ENCODE measurements at regions not wholly inside any gene's neighbourhood (a gene's known extent, or its start where the extent isn't known, plus 50 kb on each side); places are given as distances from the start of the nearest gene placed in this dataset.

DNA sequence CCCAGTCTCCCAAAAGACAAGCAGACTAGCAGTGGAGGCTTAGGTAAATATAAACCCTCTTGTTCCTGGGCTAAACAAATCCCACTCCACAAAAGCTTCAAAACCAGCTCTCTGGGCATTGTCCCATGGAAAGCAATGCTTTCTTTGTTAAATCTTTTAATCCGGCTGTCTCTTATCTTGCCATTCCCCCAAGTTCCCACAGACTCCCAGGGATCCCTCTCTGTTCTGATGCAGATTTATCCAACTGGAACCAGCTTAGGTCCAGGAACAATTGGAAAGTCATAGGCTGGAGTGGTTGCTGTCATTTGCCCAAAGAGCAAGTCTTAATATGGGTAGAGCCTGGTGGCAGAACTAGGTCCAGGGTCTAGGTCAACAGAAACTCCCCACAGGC, 110.1 kb upstream of the ATP1A1 start:
- ATAC-seq: no peak

DNA sequence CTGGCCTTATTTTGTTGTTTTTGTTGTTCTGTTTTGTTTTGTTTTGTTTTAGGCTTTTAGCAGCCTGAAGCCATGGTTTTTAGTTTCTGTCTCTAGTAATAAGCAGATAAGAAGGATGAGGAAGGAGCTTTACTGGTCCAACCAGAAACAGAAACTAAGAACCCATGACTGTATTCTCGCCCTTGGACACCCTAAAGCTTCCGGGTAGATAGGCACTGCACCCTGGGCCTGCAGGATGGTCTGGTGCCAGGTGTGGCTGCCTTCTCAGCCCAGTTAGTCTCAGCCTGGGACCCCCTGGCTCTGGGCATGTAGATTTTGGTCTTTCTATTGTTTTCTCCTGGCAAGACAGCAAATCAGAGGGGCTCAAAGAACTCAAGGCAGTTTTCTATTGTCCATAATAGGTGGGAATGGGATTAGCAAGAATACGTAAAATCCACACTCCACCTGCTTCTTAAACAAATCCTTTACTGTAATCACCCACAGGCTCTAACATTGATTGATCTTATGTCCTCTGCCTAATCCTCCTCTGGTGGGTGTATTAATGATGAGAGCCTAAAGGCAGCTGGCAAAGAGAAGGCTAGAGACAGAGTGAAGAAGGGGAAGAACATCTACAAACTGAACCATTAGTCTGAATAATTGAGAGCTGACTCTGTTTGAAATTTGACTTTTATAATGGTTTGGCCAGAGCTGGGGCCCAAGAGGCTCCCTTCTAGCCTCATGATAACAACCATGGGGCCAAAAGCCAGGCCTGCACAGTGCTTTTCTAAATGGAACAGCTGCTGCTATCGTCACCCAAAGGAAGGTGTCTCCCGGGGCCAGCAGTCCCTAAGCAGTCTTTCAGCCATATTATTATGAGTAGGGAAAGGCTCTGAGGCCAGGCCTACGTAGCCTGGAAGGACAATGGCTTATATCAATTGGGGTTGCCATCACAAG, 106.8 kb upstream of the ATP1A1 start:
- DNase-seq (no peak), ATAC-seq (no peak)

More for the DNA sequence above, 110.1 kb upstream of the ATP1A1 start:
- no peak for DNase-seq

DNA sequence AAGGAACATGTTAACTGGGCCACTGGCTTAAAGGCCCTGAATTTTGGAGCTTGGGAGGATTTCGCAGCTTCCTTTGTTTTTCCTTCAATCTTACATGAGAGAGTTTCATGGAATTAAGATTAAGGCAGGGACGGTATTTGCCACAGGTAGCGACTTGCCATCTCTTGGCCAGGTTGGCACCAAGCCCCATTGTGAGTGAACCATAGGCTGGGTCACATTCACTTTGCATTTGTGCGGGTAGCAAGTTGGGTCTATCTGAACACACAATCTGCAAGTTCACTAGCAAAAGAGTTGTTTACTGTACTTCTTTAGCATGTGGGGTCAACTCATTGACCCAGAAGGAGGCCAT, 106.2 kb upstream of the ATP1A1 start:
- ATAC-seq (no peak), DNase-seq (no peak)

DNA sequence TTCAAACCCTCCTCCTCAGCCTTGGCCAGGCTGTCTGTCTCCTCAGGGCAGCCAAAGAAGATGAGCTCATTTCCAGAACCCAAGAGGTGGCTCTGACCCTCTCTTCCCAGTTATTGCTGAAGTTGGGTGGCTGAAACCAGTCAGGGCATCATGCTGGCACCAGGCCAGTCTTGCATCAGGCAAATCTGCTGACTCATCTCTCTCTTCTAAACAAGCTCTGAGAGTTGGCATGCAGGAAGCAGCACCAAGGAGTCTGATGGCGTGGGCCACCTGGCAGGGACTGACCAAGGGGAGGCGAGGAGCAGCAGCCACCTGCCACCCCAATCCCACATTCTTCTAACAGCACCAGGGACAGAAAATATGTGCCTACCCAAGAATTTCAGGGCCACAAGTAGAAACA, 104.8 kb upstream of the ATP1A1 start:
- ATAC-seq (no peak), DNase-seq (no peak)

DNA sequence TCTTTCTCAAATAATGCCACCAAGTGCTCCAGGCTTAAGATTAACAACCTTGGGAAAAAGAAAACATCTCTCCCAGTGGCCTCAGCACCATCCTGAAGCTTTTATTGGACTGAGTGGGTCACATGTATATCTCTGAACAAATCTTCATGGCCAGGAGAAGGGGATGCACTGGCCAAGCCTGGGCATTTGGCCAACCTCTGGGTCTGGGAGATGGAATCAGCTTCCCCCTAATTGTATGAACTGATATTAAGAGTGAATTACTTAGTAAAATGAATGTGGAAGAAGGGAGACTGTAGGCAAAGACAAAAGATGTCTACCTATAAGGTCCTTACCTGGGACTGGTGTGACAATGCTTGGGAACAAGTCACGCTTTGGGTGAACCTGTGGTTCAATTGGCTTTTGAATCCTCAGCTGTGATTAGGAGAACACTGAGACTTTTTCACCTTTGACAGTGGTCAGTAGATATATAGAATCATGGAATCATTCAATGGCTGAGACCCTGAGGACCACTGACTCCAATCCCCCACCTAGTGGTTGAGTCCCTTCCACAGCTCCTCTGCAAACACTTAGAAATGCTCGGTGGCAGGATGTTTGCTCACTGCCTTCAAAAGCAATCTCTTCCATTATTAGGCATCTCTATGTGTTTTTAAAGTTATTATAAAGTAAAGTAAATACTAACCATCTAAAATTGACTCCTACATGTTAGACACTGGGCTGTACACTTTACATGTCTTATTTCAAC, 102.6 kb upstream of the ATP1A1 start:
- no peak for DNase-seq

DNA sequence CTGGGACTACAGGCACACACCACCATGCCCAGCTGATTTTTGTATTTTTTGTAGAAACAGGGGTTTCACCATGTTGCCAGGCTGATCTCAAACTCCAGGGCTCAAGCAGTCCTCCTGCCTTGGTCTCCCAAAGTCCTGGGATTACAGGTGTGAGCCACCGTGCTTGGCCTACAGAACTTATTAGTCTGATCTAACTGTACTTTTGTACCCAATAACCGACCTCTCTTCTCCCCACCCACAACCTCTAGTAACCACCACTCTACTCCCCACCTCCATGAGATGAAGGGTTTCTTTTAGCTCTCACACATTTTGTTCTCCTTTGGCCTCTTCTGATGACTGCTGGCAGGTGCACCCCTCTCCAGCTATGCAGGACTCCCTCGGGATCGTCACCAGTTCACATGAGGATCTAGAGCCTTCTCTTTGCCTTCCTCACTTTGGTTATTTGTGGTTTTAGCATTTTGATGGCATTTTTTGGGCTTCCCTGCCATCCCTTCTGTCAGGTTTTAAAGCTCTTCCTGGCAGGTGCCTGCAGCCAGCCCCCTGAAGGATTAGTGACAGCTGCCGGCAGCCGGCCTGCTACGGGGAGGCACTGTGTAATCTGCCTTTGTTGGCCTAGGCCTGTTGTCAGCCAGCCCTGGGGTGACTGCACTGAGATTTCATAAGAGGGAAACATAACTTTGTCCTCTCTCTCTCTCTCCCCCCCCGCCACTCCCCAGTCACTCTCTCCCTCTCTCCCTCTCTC, 99.8 kb upstream of the ATP1A1 start:
- DNase-seq (no peak), ATAC-seq (no peak)

More for the DNA sequence above, 102.6 kb upstream of the ATP1A1 start:
- ATAC-seq: no peak

DNA sequence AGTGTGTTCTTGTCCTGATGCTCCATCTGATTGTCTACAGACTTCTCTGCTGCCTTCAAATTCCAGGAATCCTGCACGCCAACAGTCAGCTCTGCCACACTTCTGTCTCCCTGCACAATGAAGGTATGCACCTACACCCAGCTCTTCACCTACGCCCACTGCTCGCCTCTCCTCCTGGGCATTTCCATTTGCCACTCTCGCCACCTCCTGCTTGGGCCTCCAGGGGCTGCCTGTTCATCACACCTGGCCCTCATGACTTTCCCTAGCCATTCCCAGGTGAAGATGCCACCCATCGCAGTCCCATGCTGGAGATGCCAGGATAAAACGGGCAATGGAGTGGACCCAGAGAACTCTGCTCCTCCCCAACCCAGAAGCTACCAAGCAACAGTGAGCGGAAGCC, 96.5 kb upstream of the ATP1A1 start:
- ATAC-seq (no peak), DNase-seq (no peak)

DNA sequence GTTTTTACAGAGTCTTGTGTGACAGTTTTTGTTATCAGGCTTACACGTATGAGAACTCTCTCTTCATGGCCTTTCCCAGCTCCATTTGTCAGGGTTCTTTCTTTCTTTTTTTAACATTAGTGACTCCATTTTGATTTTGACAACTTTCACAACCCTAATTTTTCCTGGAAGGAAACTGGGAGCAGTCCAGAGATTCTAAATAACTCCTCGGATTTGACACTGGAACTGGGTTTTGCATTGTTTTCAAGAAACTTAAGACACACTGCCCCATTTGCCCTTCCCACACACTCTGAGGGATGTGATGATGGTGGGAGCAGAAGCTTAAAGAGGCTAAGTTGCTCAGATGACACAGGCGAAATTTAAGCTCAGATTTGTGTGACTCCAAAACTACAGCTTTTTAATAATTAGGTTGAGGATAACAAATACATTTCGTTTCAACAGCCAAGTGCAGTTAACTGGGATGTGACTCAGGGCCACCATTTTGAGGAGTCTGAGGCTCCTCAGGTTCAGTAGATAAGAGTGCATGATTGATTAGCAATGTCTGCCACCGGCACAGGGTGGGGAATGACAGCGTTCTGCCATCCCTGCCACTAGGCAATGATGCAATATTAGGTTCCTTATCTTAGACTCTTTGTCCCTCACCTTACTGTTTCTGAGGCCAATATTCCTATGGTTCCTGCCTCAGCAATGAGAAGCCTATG, 95.1 kb upstream of the ATP1A1 start:
- DNase-seq (no peak), ATAC-seq (peak; percentile 32)

DNA sequence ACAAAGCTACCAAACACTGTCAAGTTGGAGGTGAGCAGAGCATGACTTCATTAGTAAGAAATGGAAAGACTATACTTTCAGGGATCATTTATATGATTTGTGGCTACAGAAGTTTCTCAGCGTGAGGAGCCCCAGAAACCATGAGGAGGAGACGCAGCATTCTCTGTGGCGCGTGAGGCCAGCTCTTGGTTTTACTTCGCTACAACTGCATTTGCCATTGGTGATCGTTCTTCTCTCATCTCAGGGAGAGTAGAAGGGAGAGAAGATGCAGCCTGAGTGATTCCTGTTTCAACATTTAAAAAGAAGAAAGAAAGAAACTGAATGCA, 94.5 kb upstream of the ATP1A1 start:
- DNase-seq (no peak), ATAC-seq (no peak)

DNA sequence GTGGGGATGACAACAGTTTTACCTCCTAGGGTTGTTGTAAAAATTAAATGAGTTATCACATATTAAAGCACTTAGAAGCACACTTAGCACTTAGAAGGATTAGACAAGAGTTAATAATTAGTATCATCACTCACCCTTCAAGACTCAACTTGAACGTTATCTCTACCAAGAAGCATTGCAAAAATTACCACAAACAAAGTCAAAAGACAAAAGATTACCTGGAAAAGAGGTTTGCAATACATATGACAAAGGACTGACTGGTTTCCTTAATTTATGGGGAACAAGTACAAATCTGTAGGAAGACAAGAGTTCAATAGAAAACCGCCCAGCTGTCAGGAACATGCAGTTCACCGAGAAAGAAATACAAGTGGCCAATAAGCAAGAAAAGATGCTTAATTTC, 93.3 kb upstream of the ATP1A1 start:
- DNase-seq: no peak
- ATAC-seq: no peak

DNA sequence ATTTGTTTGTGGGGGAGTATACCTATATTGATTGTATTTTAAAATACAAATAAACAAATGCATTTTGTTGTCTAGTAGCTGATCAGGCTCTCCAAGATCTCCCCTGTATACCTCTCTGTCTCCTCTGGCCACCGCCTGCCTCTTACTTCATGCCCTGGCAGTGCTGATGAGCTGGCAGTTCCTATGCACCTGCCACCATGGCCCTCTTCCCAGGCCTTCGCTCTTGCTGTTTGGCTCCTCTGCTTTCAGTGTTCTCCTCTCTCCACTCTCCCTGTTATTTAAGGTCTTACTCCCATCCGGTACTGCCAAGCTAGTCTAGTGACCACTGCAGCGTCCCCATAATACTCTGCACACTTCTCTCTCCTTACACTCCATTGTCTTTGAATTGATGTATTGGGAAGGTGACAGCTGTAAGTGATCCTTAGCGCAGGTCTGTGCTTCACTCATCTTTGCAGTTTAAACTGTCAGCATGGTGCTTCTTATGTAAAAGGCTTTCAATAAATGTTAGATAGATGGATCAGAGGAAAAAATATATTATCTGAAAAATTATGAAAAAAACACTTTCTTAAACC, 88.1 kb upstream of the ATP1A1 start:
- no peak for DNase-seq
- ATAC-seq: no peak

DNA sequence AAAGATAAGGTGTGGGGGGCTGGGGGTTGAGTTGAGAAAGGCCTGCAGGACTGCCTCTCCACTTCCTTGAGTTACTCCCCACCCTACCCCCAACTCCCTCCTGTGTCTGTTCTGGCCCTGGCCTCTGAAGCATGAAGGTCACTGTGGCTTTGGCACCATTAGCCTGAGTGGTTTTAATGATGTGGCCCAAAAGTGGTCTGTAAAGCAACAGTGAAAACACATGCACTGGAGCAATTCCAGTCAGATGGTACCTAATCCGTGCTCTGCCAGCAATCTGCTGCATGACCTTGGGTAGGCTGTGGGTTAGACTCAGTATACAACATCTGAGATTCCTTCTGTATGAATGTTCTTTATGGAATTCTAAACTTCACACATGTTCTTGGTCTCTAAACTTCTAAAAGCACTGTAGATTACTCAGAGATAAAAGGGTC, 86.5 kb upstream of the ATP1A1 start:
- DNase-seq: no peak
- no peak for ATAC-seq

DNA sequence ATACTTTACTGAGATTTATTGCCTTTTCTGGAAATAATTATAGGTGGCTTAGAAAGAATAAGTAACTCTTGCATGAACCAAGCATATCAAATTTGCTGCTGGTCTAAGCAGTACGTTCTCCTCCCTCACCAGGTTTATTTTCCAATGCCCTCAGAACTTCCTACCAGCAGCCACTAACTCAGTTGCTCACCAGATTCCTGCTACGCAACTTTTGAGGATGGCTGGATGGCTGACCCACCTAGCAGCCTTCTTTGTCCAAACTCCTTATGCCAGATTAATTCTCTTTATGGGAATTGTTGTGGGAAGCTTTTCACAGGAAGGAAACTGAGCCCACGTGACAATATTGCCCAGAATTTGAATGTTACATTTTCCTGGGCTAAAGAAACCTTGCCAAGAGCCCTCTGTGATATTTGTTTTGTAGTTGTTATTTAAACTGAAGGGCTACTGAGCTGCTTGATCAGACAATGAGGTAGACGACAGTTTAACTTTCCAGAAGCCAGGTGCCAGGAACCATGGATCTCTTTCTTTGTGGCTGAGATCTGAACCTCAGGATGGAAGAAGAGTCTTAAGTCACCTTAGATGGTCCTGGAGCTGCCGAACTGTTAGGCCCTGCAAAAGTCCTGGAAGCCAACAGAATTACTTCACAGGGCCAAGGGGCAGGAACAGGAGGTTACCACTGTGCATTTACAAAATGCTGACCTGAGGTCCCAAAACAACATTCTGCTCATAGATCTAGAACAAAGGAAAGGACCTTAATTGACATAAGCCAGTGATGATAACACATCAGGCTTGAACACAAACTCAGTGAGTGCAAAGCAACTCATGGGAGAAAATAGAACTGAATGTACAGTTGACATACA, 85.5 kb upstream of the ATP1A1 start:
- ATAC-seq (no peak), DNase-seq (no peak)

DNA sequence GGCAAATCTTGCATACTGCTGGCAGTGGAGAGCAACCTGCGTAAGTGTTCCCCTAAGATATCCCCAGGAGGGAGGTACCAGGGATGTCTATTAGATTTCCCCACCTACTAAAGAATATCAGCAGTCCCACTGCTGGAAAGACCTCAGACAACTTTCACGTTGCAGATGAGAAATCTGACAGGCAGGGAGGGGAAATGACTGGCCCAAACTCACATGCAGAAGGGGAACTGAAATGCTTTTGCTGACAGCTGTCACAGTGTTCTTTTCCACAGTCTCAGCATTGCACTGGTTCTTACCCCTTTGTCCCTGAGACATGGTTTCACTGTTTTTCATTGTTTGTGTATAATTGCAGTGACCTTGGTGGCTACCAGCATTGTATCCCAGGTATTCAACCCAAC, 84.8 kb upstream of the ATP1A1 start:
- DNase-seq (no peak), ATAC-seq (no peak)

DNA sequence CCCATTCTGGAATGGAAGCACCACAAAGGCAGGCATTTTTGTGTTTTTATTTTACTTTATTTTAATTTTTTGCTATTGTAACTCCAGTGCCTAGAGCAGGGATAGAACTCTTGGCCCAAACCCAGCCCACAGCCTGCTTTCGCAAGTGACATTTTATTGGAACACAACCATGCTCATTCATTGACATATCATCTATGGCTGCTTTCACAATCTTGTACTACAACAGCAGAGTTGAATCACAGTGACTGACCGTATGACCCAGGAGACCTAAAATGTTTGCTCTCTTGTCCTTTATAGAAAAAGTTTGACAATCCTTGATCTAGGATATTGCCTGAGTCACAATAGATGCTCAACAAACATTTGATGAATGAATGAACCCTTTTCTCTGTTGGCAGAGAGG, 83.9 kb upstream of the ATP1A1 start:
- DNase-seq (no peak), ATAC-seq (no peak)

DNA sequence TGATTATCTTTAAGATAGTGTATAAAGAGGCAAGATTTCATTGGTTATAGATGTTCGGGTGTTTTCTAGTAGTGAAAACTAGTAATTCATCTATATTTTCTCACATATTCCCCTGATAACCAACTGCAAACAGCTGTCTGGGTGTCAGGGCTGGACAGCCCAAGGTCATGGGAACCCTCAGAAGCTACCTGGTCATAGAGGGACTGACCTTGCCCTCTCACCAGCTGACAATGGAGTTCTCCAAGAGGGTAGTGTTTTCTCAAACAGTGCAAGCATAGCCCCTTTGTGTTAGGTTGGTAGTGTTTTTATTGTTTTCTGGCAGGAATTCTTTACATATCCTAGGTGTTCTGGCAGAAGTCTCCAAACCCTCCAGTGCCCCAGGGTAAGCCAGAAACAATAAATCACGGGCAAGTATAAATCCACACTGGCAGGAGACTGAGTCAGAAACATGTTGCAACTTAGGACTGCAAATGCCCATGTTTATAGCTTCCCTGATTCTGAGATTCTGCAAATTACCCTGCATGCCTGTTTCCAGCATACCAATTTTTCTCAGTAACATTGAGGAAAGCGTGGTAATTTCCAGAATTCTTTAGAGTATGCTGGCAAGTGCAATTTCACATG, 82.8 kb upstream of the ATP1A1 start:
- ATAC-seq: no peak
- no peak for DNase-seq

DNA sequence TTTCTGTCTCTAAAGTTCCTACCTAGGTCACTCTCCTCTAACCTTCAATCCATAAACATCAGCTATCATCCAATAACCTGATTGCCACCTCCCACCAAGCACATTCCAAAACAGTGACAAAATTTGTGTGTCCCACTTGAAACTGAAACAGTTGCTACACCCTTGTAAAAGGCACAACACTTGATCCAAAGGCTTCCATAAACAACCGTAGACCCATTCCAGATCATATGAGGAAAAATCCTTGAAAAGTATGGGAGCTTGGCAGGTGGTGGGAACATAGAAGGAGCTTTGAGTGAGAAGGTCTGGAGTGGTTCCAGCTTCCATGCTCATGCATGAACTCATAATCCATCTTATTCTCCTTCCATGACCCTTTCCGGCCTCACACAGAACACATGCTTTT, 82.0 kb upstream of the ATP1A1 start:
- DNase-seq (no peak), ATAC-seq (no peak)

DNA sequence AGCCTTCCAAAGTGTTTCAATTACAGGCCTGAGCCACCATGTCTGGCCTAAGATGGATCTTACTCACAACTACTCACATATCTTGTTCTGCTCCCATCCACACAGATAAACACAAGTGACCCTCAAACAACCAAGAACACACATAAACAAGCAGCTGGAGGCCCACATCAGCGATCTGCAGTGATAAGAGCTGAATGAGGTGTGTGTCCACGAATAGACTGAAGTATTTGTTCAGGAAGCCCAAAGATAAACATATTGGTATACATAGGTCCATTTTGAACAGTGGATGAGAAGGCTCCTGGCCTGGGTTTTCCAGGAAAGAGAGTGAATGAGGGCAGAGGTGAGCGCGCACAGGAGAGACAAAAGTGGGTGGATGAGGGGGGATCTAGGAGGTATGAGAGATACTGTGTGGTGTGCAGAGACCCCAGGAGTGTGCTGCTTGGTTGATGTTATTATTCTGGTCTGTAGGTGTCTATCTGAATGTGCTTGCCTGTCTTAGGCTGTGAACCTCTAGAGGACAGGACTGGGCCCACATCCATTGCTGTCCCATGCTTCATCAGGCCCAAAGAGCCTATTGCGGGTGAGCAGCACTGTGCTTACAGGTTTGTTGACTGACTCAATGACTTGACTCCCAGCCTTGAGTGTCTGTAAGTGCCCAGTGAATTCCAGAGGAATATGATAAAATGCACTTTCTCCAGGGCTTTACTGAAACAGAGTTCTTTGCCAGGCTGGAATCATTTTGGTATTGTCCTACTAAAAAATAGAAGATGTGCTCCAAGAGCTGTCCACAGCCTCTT, 79.9 kb upstream of the ATP1A1 start:
- ATAC-seq (no peak), DNase-seq (no peak)

DNA sequence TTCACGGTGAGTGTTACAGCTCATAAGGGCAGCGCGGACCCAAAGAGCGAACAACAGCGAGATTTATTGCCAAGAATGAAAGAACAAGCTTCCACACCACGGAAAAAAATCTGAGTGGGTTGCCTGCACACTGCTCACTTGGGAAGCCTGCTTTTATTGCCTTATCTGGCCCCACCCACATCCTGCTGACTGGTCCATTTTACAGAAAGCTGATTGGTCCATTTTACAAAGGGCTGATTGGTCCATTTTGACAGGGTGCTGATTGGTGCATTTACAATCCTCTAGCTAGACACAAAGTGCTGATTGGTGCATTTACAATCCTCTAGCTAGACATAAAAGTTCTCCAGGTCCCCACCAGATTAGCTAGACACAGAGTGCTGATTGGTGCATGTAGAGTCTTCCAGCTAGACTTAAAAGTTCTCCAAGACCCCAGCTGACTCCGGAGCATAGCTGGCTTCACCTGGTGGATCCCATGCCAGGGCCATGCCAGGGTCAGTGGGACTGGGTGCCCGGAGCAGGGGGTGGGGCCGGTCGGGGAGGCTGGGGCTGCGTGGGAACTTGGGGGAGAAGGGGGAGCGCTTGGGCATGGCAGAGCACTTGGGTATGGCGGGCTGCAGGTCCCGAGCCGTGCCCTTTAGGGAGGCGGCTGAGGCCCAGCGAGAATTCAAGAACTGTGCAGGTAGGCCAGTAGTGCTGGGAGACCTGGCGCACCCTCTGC, 75.4 kb upstream of the ATP1A1 start:
- no peak for ATAC-seq

More for the DNA sequence above, 75.4 kb upstream of the ATP1A1 start:
- DNase-seq: no peak

Data from stimulated activated naive CD8-positive, alpha-beta T cell treated with anti-CD3 and anti-CD28 coated beads, Interleukin-15, Interleukin-2, amounts not matched to agents 100 U/mL and 50 U/mL, for 24 hours (primary cell).